ENCODE measurements at regions not wholly inside any gene's neighbourhood (a gene's known extent, or its start where the extent isn't known, plus 50 kb on each side); places are given as distances from the start of the nearest gene placed in this dataset.

- TF ChIP-seq CTCF (IDR thresholded peaks at IDR 0.05; ENCODE audit: low read depth, low read length, missing control alignments), result no peak
- DNase-seq (ENCODE audit: low read depth), result no peak
- H3K4me3 ChIP-seq (ENCODE audit: low read depth, low read length), result no peak overlapping the region
Measured at GRCh38 chr3:187976365-187976900, 177.5 kb upstream of the LPP start.

- no peak overlapping the region for H3K4me3 ChIP-seq (ENCODE audit: low read depth, low read length)
- DNase-seq (ENCODE audit: low read depth), result no peak
- TF ChIP-seq CTCF (IDR thresholded peaks at IDR 0.05; ENCODE audit: low read depth, low read length, missing control alignments), result no peak
Measured at GRCh38 chr3:187977659-187978058, 176.3 kb upstream of the LPP start.

- no peak overlapping the region for H3K4me3 ChIP-seq (ENCODE audit: low read depth, low read length)
- no peak for TF ChIP-seq CTCF (IDR thresholded peaks at IDR 0.05; ENCODE audit: low read depth, low read length, missing control alignments)
- DNase-seq (ENCODE audit: low read depth), result no peak
Measured at GRCh38 chr3:187978433-187979011, 175.4 kb upstream of the LPP start.

- H3K4me3 ChIP-seq (ENCODE audit: low read depth, low read length), result no peak overlapping the region
- no peak for DNase-seq (ENCODE audit: low read depth)
- TF ChIP-seq CTCF (IDR thresholded peaks at IDR 0.05; ENCODE audit: low read depth, low read length, missing control alignments), result no peak
Measured at GRCh38 chr3:187979564-187979963, 174.4 kb upstream of the LPP start.

- no peak for TF ChIP-seq CTCF (IDR thresholded peaks at IDR 0.05; ENCODE audit: low read depth, low read length, missing control alignments)
- DNase-seq (ENCODE audit: low read depth), result no peak
- no peak overlapping the region for H3K4me3 ChIP-seq (ENCODE audit: low read depth, low read length)
Measured at GRCh38 chr3:187980861-187981260, 173.1 kb upstream of the LPP start.

- no peak for TF ChIP-seq CTCF (IDR thresholded peaks at IDR 0.05; ENCODE audit: low read depth, low read length, missing control alignments)
- DNase-seq (ENCODE audit: low read depth), result no peak
- H3K4me3 ChIP-seq (ENCODE audit: low read depth, low read length), result no peak overlapping the region
Measured at GRCh38 chr3:187982142-187982541, 171.8 kb upstream of the LPP start.

GRCh38 chr3:187983484-187984124 lies 170.4 kb upstream of the LPP start:
- no peak for DNase-seq (ENCODE audit: low read depth)
- TF ChIP-seq CTCF (IDR thresholded peaks at IDR 0.05; ENCODE audit: low read depth, low read length, missing control alignments), result no peak
- no peak overlapping the region for H3K4me3 ChIP-seq (ENCODE audit: low read depth, low read length)
